ENCODE measurements at regions not wholly inside any gene's neighbourhood (a gene's known extent, or its start where the extent isn't known, plus 50 kb on each side); places are given as distances from the start of the nearest gene placed in this dataset.

GRCh38 chr1:214920337-214920736, 162.2 kb upstream of the KCNK2 start:
- Histone ChIP-seq H3K56ac (ENCODE audit: low read length) (no peak overlapping the region), H3K18ac (ENCODE audit: low read length) (no peak overlapping the region)

GRCh38 chr1:214923278-214923915, 159.1 kb upstream of the KCNK2 start:
- no peak overlapping the region for H3K4me3 ChIP-seq (ENCODE audit: low read length)
- H3K4ac ChIP-seq (ENCODE audit: low read depth, low read length): no peak overlapping the region
- no peak overlapping the region for H4K5ac ChIP-seq (ENCODE audit: low read length)
- no peak overlapping the region for H2AK5ac ChIP-seq (ENCODE audit: low read length)
- no peaks in the 10 kb centered on the region for H3K36me3 ChIP-seq (ENCODE audit: control insufficient read depth, insufficient read depth, low read length)
- no peaks in the 10 kb centered on the region for H3K79me2 ChIP-seq (ENCODE audit: control insufficient read depth, insufficient read depth, low read length)
- no peaks in the 10 kb centered on the region for H3K79me1 ChIP-seq (ENCODE audit: low read length)
- H3K4me1 ChIP-seq (ENCODE audit: control insufficient read depth, low read depth, low read length): no peaks in the 10 kb centered on the region
- no peak overlapping the region for H2BK15ac ChIP-seq (replicated peaks; ENCODE audit: low read depth)
- H3K18ac ChIP-seq (ENCODE audit: low read length): no peak overlapping the region
- no peak overlapping the region for H2BK5ac ChIP-seq (ENCODE audit: low read length)
- no peak overlapping the region for H3K9ac ChIP-seq (ENCODE audit: low read length)
- H3K4me2 ChIP-seq (ENCODE audit: low read length): no peak overlapping the region
- H2BK120ac ChIP-seq (ENCODE audit: low read depth, low read length): no peak overlapping the region
- no peak overlapping the region for H3K56ac ChIP-seq (ENCODE audit: low read length)
- H3K23ac ChIP-seq (ENCODE audit: low read length): no peak overlapping the region
- no peak for DNase-seq
- H4K8ac ChIP-seq (ENCODE audit: low read depth, low read length): no peak overlapping the region
- H3K27ac ChIP-seq (ENCODE audit: low read depth, low read length): no peak overlapping the region
- no peaks in the 10 kb centered on the region for H3K27me3 ChIP-seq (ENCODE audit: insufficient read depth, low read length, poor library complexity)

More at GRCh38 chr1:214920337-214920736, 162.2 kb upstream of the KCNK2 start:
- no peak overlapping the region for H3K23ac ChIP-seq (ENCODE audit: low read length)
- no peaks in the 10 kb centered on the region for H3K4me1 ChIP-seq (ENCODE audit: control insufficient read depth, low read depth, low read length)
- no CpG with 5 or more reads among the region's 2 CpGs for WGBS (ENCODE audit: extremely low coverage, insufficient coverage, low lambda C conversion rate)
- H3K79me2 ChIP-seq (ENCODE audit: control insufficient read depth, insufficient read depth, low read length): no peaks in the 10 kb centered on the region
- H4K5ac ChIP-seq (ENCODE audit: low read length): no peak overlapping the region
- H3K27me3 ChIP-seq (ENCODE audit: insufficient read depth, low read length, poor library complexity): no peaks in the 10 kb centered on the region
- no peak overlapping the region for H3K4me2 ChIP-seq (ENCODE audit: low read length)
- H2BK15ac ChIP-seq (replicated peaks; ENCODE audit: low read depth): no peak overlapping the region
- H2AK5ac ChIP-seq (ENCODE audit: low read length): no peak overlapping the region
- H3K9ac ChIP-seq (ENCODE audit: low read length): no peak overlapping the region
- no peak overlapping the region for H4K8ac ChIP-seq (ENCODE audit: low read depth, low read length)
- H3K27ac ChIP-seq (ENCODE audit: low read depth, low read length): no peak overlapping the region
- H2BK5ac ChIP-seq (ENCODE audit: low read length): no peak overlapping the region
- H3K36me3 ChIP-seq (ENCODE audit: control insufficient read depth, insufficient read depth, low read length): no peaks in the 10 kb centered on the region
- H3K79me1 ChIP-seq (ENCODE audit: low read length): no peaks in the 10 kb centered on the region
- no peak overlapping the region for H3K4ac ChIP-seq (ENCODE audit: low read depth, low read length)
- H3K4me3 ChIP-seq (ENCODE audit: low read length): no peak overlapping the region
- peak; percentile 78 for DNase-seq
- H2BK120ac ChIP-seq (ENCODE audit: low read depth, low read length): no peak overlapping the region

GRCh38 chr1:214927796-214928195, 154.7 kb upstream of the KCNK2 start:
- Histone ChIP-seq H3K56ac (ENCODE audit: low read length) (no peak overlapping the region), H3K4me3 (ENCODE audit: low read length) (no peak overlapping the region), H3K18ac (ENCODE audit: low read length) (no peak overlapping the region), H3K27ac (ENCODE audit: low read depth, low read length) (no peak overlapping the region), H2BK15ac (replicated peaks; ENCODE audit: low read depth) (no peak overlapping the region), H3K4ac (ENCODE audit: low read depth, low read length) (no peak overlapping the region), H4K8ac (ENCODE audit: low read depth, low read length) (no peak overlapping the region), H4K5ac (ENCODE audit: low read length) (no peak overlapping the region), H3K79me2 (ENCODE audit: control insufficient read depth, insufficient read depth, low read length) (no peaks in the 10 kb centered on the region), H3K79me1 (ENCODE audit: low read length) (no peaks in the 10 kb centered on the region), H3K27me3 (ENCODE audit: insufficient read depth, low read length, poor library complexity) (no peaks in the 10 kb centered on the region), H3K23ac (ENCODE audit: low read length) (no peak overlapping the region), H2AK5ac (ENCODE audit: low read length) (no peak overlapping the region), H3K9ac (ENCODE audit: low read length) (no peak overlapping the region), H3K4me1 (ENCODE audit: control insufficient read depth, low read depth, low read length) (no peaks in the 10 kb centered on the region), H3K36me3 (ENCODE audit: control insufficient read depth, insufficient read depth, low read length) (no peaks in the 10 kb centered on the region), H3K4me2 (ENCODE audit: low read length) (no peak overlapping the region), H2BK5ac (ENCODE audit: low read length) (no peak overlapping the region), H2BK120ac (ENCODE audit: low read depth, low read length) (no peak overlapping the region)
- no peak for DNase-seq
- no CpG with 5 or more reads among the region's 1 CpG for WGBS (ENCODE audit: extremely low coverage, insufficient coverage, low lambda C conversion rate)

- Histone ChIP-seq H2AK5ac (ENCODE audit: low read length) (no peak overlapping the region), H3K79me2 (ENCODE audit: control insufficient read depth, insufficient read depth, low read length) (no peaks in the 10 kb centered on the region), H4K5ac (ENCODE audit: low read length) (no peak overlapping the region), H3K4me2 (ENCODE audit: low read length) (no peak overlapping the region), H3K56ac (ENCODE audit: low read length) (no peak overlapping the region), H3K4ac (ENCODE audit: low read depth, low read length) (no peak overlapping the region), H2BK120ac (ENCODE audit: low read depth, low read length) (no peak overlapping the region), H3K4me1 (ENCODE audit: control insufficient read depth, low read depth, low read length) (no peaks in the 10 kb centered on the region), H3K4me3 (ENCODE audit: low read length) (no peak overlapping the region), H3K27me3 (ENCODE audit: insufficient read depth, low read length, poor library complexity) (no peaks in the 10 kb centered on the region), H3K23ac (ENCODE audit: low read length) (no peak overlapping the region), H2BK5ac (ENCODE audit: low read length) (no peak overlapping the region), H3K36me3 (ENCODE audit: control insufficient read depth, insufficient read depth, low read length) (no peaks in the 10 kb centered on the region), H2BK15ac (replicated peaks; ENCODE audit: low read depth) (no peak overlapping the region), H3K27ac (ENCODE audit: low read depth, low read length) (no peak overlapping the region), H3K79me1 (ENCODE audit: low read length) (no peaks in the 10 kb centered on the region), H3K9ac (ENCODE audit: low read length) (no peak overlapping the region), H3K18ac (ENCODE audit: low read length) (no peak overlapping the region), H4K8ac (ENCODE audit: low read depth, low read length) (no peak overlapping the region)
- no peak for DNase-seq
- WGBS (ENCODE audit: extremely low coverage, insufficient coverage, low lambda C conversion rate): no CpG with 5 or more reads among the region's 2 CpGs
Observed at GRCh38 chr1:214928574-214928973, 154.0 kb upstream of the KCNK2 start.

- H3K9ac ChIP-seq (ENCODE audit: low read length): no peak overlapping the region
- no CpG with 5 or more reads among the region's 4 CpGs for WGBS (ENCODE audit: extremely low coverage, insufficient coverage, low lambda C conversion rate)
- H2BK5ac ChIP-seq (ENCODE audit: low read length): no peak overlapping the region
- H3K4me2 ChIP-seq (ENCODE audit: low read length): no peak overlapping the region
- no peak overlapping the region for H2AK5ac ChIP-seq (ENCODE audit: low read length)
- H3K36me3 ChIP-seq (ENCODE audit: control insufficient read depth, insufficient read depth, low read length): no peaks in the 10 kb centered on the region
- H3K79me2 ChIP-seq (ENCODE audit: control insufficient read depth, insufficient read depth, low read length): no peaks in the 10 kb centered on the region
- DNase-seq: no peak
- no peaks in the 10 kb centered on the region for H3K4me1 ChIP-seq (ENCODE audit: control insufficient read depth, low read depth, low read length)
- no peak overlapping the region for H3K27ac ChIP-seq (ENCODE audit: low read depth, low read length)
- no peaks in the 10 kb centered on the region for H3K27me3 ChIP-seq (ENCODE audit: insufficient read depth, low read length, poor library complexity)
- no peak overlapping the region for H2BK15ac ChIP-seq (replicated peaks; ENCODE audit: low read depth)
- no peak overlapping the region for H3K4me3 ChIP-seq (ENCODE audit: low read length)
- no peak overlapping the region for H3K4ac ChIP-seq (ENCODE audit: low read depth, low read length)
- no peak overlapping the region for H4K8ac ChIP-seq (ENCODE audit: low read depth, low read length)
- no peak overlapping the region for H2BK120ac ChIP-seq (ENCODE audit: low read depth, low read length)
- no peak overlapping the region for H4K5ac ChIP-seq (ENCODE audit: low read length)
- H3K56ac ChIP-seq (ENCODE audit: low read length): no peak overlapping the region
- no peak overlapping the region for H3K18ac ChIP-seq (ENCODE audit: low read length)
- no peaks in the 10 kb centered on the region for H3K79me1 ChIP-seq (ENCODE audit: low read length)
- H3K23ac ChIP-seq (ENCODE audit: low read length): no peak overlapping the region
Observed at GRCh38 chr1:214933375-214933774, 149.2 kb upstream of the KCNK2 start.

DNA sequence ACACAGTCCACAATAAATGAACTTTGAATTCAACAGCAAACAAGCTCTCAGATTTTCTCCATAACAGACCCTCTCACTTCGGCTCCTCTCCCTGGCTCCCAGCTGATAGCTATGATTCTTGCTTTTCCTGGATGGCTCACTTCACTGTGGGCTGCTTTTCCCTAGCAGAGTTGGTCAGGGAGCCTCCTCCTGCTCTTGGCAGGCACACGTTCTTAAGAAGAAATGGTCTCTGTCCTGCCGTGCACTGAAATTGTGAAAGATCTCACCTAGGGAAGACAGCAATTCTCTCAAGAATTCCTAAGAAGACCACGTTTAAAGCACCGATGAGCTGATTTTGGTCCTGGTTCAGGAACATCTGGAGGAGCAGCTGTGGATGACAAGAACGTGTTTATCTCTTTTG, 148.5 kb upstream of the KCNK2 start:
- no peaks in the 10 kb centered on the region for H3K27me3 ChIP-seq (ENCODE audit: insufficient read depth, low read length, poor library complexity)
- H2BK5ac ChIP-seq (ENCODE audit: low read length): no peak overlapping the region
- no peak overlapping the region for H2AK5ac ChIP-seq (ENCODE audit: low read length)
- no peak overlapping the region for H3K4me3 ChIP-seq (ENCODE audit: low read length)
- H3K4ac ChIP-seq (ENCODE audit: low read depth, low read length): no peak overlapping the region
- no peak overlapping the region for H3K56ac ChIP-seq (ENCODE audit: low read length)
- no peaks in the 10 kb centered on the region for H3K79me2 ChIP-seq (ENCODE audit: control insufficient read depth, insufficient read depth, low read length)
- H2BK120ac ChIP-seq (ENCODE audit: low read depth, low read length): no peak overlapping the region
- no peaks in the 10 kb centered on the region for H3K4me1 ChIP-seq (ENCODE audit: control insufficient read depth, low read depth, low read length)
- no peaks in the 10 kb centered on the region for H3K36me3 ChIP-seq (ENCODE audit: control insufficient read depth, insufficient read depth, low read length)
- H4K8ac ChIP-seq (ENCODE audit: low read depth, low read length): no peak overlapping the region
- no peak for DNase-seq
- H2BK15ac ChIP-seq (replicated peaks; ENCODE audit: low read depth): no peak overlapping the region
- H3K27ac ChIP-seq (ENCODE audit: low read depth, low read length): no peak overlapping the region
- H3K79me1 ChIP-seq (ENCODE audit: low read length): no peaks in the 10 kb centered on the region
- WGBS (ENCODE audit: extremely low coverage, insufficient coverage, low lambda C conversion rate): no CpG with 5 or more reads among the region's 6 CpGs
- H3K9ac ChIP-seq (ENCODE audit: low read length): no peak overlapping the region
- no peak overlapping the region for H3K23ac ChIP-seq (ENCODE audit: low read length)
- no peak overlapping the region for H3K18ac ChIP-seq (ENCODE audit: low read length)
- H3K4me2 ChIP-seq (ENCODE audit: low read length): no peak overlapping the region
- no peak overlapping the region for H4K5ac ChIP-seq (ENCODE audit: low read length)
